CD14-positive monocyte (primary cell): ENCODE measurements at regions not wholly inside any gene's neighbourhood (a gene's known extent, or its start where the extent isn't known, plus 50 kb on each side); places are given as distances from the start of the nearest gene placed in this dataset.

Experiments
- DNase-seq, 3 donors: peaks; one replicate each; pipeline ENCODE4 v3.0.0-alpha.2; 2011 to 2022
- H2AFZ ChIP-seq: 2 replicates; pipeline ENCODE4 v1.6.0; 2012; ENCODE audit warnings: mild to moderate bottlenecking, low read depth, low read length, inconsistent platforms; ENCODE audit not compliant: insufficient read depth, poor library complexity, severe bottlenecking
- H3K27ac ChIP-seq, 2 donors: 1 replicate in 1 of 2; 2 replicates in 1 of 2; pipeline ENCODE4 v1.5.1; 2012 to 2013; ENCODE audit warnings: low read length in 2 of 2, control low read depth in 1 of 2, inconsistent platforms in 1 of 2, low read depth in 1 of 2, mild to moderate bottlenecking in 1 of 2
- H3K27me3 ChIP-seq, 2 donors: one replicate each; pipeline versions ENCODE4 v1.6.0 to v1.6.1; 2011 to 2013; ENCODE audit warnings: low read length in 2 of 2; ENCODE audit not compliant: control insufficient read depth in 2 of 2, insufficient read depth in 2 of 2
- H3K36me3 ChIP-seq, 2 donors: replicated peaks in 1 of 2; 1 replicate in 1 of 2; 2 replicates in 1 of 2; pipeline versions ENCODE4 v1.5.1 to v1.6.1; 2012 to 2013; ENCODE audit warnings: low read length in 2 of 2, control low read depth in 1 of 2, inconsistent platforms in 1 of 2, mild to moderate bottlenecking in 1 of 2; ENCODE audit not compliant: insufficient read depth in 2 of 2, control insufficient read depth in 1 of 2
- H3K4me1 ChIP-seq, 2 donors: 1 replicate in 1 of 2; 2 replicates in 1 of 2; pipeline versions ENCODE4 v1.5.1 to v1.6.1; 2012 to 2013; ENCODE audit warnings: low read length in 2 of 2, control low read depth in 1 of 2, inconsistent platforms in 1 of 2, mild to moderate bottlenecking in 1 of 2, moderate library complexity in 1 of 2; ENCODE audit not compliant: insufficient read depth in 2 of 2, control insufficient read depth in 1 of 2
- H3K4me2 ChIP-seq: replicated peaks from 2 replicates; pipeline ENCODE3; 2012; ENCODE audit warnings: low read length, moderate library complexity, mild to moderate bottlenecking; ENCODE audit not compliant: poor library complexity, severe bottlenecking; ENCODE audit errors: extremely low read depth
- H3K4me3 ChIP-seq, 3 experiments: fragments of 200-600 bp in 1 of 3; sonication (generic) in 1 of 3; replicated peaks in 1 of 3; 1 replicate in 2 of 3; 2 replicates in 1 of 3; pipeline ENCODE4 v1.5.1; 2011 to 2013; ENCODE audit warnings: low read length in 3 of 3, mild to moderate bottlenecking in 3 of 3, control low read depth in 2 of 3, low read depth in 2 of 3, inconsistent platforms in 1 of 3, moderate library complexity in 1 of 3
- H3K79me2 ChIP-seq: 2 replicates; pipeline ENCODE4 v1.6.0; 2012; ENCODE audit warnings: mild to moderate bottlenecking, control low read depth, inconsistent platforms, low read length, moderate library complexity; ENCODE audit not compliant: insufficient read depth
- H3K9ac ChIP-seq: 2 replicates; pipeline ENCODE4 v1.6.0; 2017; ENCODE audit warnings: low read length, mild to moderate bottlenecking; ENCODE audit not compliant: insufficient read depth, poor library complexity, severe bottlenecking
- H3K9me3 ChIP-seq, 2 donors: replicated peaks in 1 of 2; 1 replicate in 1 of 2; 2 replicates in 1 of 2; pipeline versions ENCODE4 v1.5.1 to v1.6.1; 2012 to 2013; ENCODE audit warnings: low read length in 2 of 2, control low read depth in 1 of 2; ENCODE audit not compliant: control insufficient read depth in 1 of 2, insufficient read depth in 1 of 2
- H4K20me1 ChIP-seq: 2 replicates; pipeline ENCODE4 v1.6.0; 2012; ENCODE audit warnings: mild to moderate bottlenecking, low read length, control low read depth, moderate library complexity; ENCODE audit not compliant: insufficient read depth
- H3K27ac Mint-ChIP-seq, 7 donors: one replicate each; pipeline ENCODE4 v1.8.0; 2020; ENCODE audit warnings: mild to moderate bottlenecking in 7 of 7, mixed read lengths in 7 of 7, moderate library complexity in 6 of 7, inconsistent platforms in 2 of 7
- H3K27me3 Mint-ChIP-seq, 3 donors: one replicate each; pipeline ENCODE4 v1.8.0; 2021 to 2022; ENCODE audit warnings: low read depth in 3 of 3, mild to moderate bottlenecking in 3 of 3, mixed read lengths in 3 of 3, moderate library complexity in 3 of 3, inconsistent platforms in 1 of 3
- H3K36me3 Mint-ChIP-seq, 2 donors: one replicate each; pipeline ENCODE4 v1.8.0; 2020; ENCODE audit warnings: mixed read lengths in 2 of 2, inconsistent platforms in 1 of 2, mild to moderate bottlenecking in 1 of 2
- H3K4me1 Mint-ChIP-seq: one replicate; pipeline ENCODE4 v1.8.0; 2020; ENCODE audit warnings: mild to moderate bottlenecking, mixed read lengths
- H3K4me3 Mint-ChIP-seq, 2 donors: one replicate each; pipeline ENCODE4 v1.8.0; 2020; ENCODE audit warnings: mild to moderate bottlenecking in 2 of 2, mixed read lengths in 2 of 2, moderate library complexity in 1 of 2
- H3K9me3 Mint-ChIP-seq, 7 donors: one replicate each; pipeline ENCODE4 v1.8.0; 2020 to 2022; ENCODE audit warnings: mixed read lengths in 7 of 7, mild to moderate bottlenecking in 6 of 7, moderate library complexity in 6 of 7, inconsistent platforms in 2 of 7
- CTCF ChIP-seq: fragments of 200-600 bp; IDR thresholded peaks from one replicate; pipeline ENCODE4 v1.8.0; 2022; ENCODE audit warnings: antibody characterized with exemption, mild to moderate bottlenecking
- WGBS: methylation state at CpG from one replicate; pipeline ENCODE4 v1.1.5; 2013; ENCODE audit warnings: missing lambda C conversion rate; ENCODE audit not compliant: insufficient coverage; 5-methylcytosine and 5-hydroxymethylcytosine counted together
- intact Hi-C, 2 donors: fragments of 100-400 bp; cut with micrococcal nuclease; formaldehyde crosslinking; loops; one replicate each; pipeline versions ENCODE4 v1.15.0 to v1.15.1; 2023

DNA sequence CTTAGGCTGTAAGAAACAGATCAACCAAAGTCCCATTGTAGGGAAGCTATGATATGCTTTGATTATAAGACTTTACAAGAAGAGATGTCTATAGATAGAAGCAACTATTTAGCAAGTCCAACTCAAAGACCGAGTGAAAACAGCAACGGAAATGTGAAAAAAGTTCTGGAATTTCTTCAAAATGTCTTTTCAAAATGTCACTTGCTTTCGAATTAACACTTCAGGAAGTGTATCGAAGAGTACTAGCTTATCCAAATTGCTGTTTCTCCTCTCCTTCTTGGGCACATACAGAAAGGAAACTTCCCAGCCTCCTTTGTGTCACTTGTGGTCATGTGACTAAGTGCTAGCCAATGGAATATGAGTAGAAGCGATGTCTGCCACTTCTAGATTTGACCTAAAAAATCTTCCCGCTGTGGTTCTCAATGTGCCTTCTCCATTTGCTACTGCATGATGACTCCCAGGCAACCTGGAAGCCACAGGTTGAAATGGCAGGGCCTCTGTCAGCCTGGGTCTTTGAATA is 89.9 kb downstream of the TSEN15 start:
- Mint-ChIP-seq H3K4me1 (peaks cover 6% of the 10 kb centered on the region), H3K36me3 (no peaks in the 10 kb centered on the region), H3K27me3 (peaks cover 2% of the 10 kb centered on the region in 3 donors), H3K9me3 (peaks cover 1 to 7% (median 5%) of the 10 kb centered on the region in 7 donors), H3K27ac (no peak overlapping the region), H3K4me3 (no peak overlapping the region)
- Histone ChIP-seq H3K9me3 (peaks cover 0 to 2% of the 10 kb centered on the region in 2 donors), H2AFZ (no peak overlapping the region), H3K27me3 (no peaks in the 10 kb centered on the region), H3K4me3 (no peak overlapping the region), H3K4me1 (no peaks in the 10 kb centered on the region), H3K9ac (no peak overlapping the region), H3K4me2 (no peak overlapping the region), H4K20me1 (no peaks in the 10 kb centered on the region), H3K36me3 (no peaks in the 10 kb centered on the region), H3K79me2 (no peaks in the 10 kb centered on the region), H3K27ac (no peak overlapping the region)
- no peak for TF ChIP-seq CTCF
- 95% methylated on average over 2 of the region's 6 CpGs for WGBS
- intact Hi-C loops, result no loop called here
- DNase-seq, result no peak

DNA sequence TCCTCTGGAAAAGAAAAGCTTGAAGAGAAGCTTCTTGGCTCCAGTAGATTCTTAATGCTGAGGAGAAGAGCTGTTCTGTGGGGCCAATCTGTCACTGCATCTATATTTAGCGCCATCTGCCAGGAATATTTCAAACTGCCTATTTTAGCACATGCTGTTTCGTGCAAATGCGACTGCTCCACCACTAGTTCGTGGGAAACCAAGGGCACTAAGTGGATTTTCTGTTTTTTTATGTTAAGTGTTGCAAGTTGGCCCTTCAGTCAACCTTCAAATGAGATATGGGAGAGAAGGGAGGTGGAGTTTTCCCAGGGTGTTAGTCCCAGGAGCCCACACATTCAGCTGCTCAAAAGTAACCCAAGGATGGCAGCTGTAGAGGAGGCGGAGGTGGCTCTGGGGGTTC is 91.9 kb downstream of the TSEN15 start:
- H3K27ac Mint-ChIP-seq, result no peak overlapping the region
- Histone ChIP-seq H3K4me1 (no peaks in the 10 kb centered on the region), H2AFZ (peak overlapping the region; percentile 33), H3K9ac (no peak overlapping the region), H3K9me3 (no peaks in the 10 kb centered on the region), H3K4me3 (no peak overlapping the region), H4K20me1 (no peaks in the 10 kb centered on the region), H3K36me3 (no peaks in the 10 kb centered on the region), H3K4me2 (no peak overlapping the region), H3K79me2 (no peaks in the 10 kb centered on the region), H3K27ac (no peak overlapping the region), H3K27me3 (no peaks in the 10 kb centered on the region)
- 5% methylated on average over 3 of the region's 5 CpGs for WGBS
- peaks cover 15% of the 10 kb centered on the region for H3K4me1 Mint-ChIP-seq
- no peaks in the 10 kb centered on the region for H3K36me3 Mint-ChIP-seq
- TF ChIP-seq CTCF, result no peak
- DNase-seq, result no peak
- H3K4me3 Mint-ChIP-seq, result peak overlapping the region in 1 of 2 donors; percentile 5
- H3K9me3 Mint-ChIP-seq, result peaks cover 0 to 7% (median 4%) of the 10 kb centered on the region in 7 donors
- intact Hi-C loops, result no loop called here
- peaks cover 2% of the 10 kb centered on the region in 3 donors for H3K27me3 Mint-ChIP-seq
